ENCODE measurements at regions not wholly inside any gene's neighbourhood (a gene's known extent, or its start where the extent isn't known, plus 50 kb on each side); places are given as distances from the start of the nearest gene placed in this dataset.
"Not testable (repeated sequence)": the region's sequence is repeated elsewhere in the genome, so short reads cannot be mapped to it uniquely, and the experiment has no call there.

- Histone ChIP-seq H3K36me3 (ENCODE audit: control insufficient read depth in 5 of 5, insufficient read depth in 5 of 5, low read length in 5 of 5) (no peaks in the 10 kb centered on the region), H3K27me3 (ENCODE audit: control insufficient read depth in 5 of 5, insufficient read depth in 4 of 5, low read length in 5 of 5) (peaks cover 0 to 8% (median 2%) of the 10 kb centered on the region in 5 donors), H3K4me1 (ENCODE audit: control insufficient read depth in 5 of 5, insufficient read depth in 5 of 5, low read length in 5 of 5) (peaks cover 0 to 4% (median 0%) of the 10 kb centered on the region in 5 donors), H3K4me3 (ENCODE audit: low read depth in 1 of 5, low read length in 5 of 5) (no peak overlapping the region), H3K27ac (ENCODE audit: low read depth, low read length) (no peak overlapping the region), H3K9ac (ENCODE audit: low read length in 5 of 5) (no peak overlapping the region), H3K9me3 (ENCODE audit: control insufficient read depth in 5 of 5, low read length in 5 of 5) (no peaks in the 10 kb centered on the region)
These were observed 95.9 kb downstream of the ABCC12 start for GRCh38 chr16:48059936-48060335.

- not testable (repeated sequence) for H3K4me3 ChIP-seq (ENCODE audit: low read depth in 1 of 5, low read length in 5 of 5); H3K36me3 ChIP-seq (ENCODE audit: control insufficient read depth in 5 of 5, insufficient read depth in 5 of 5, low read length in 5 of 5); H3K4me1 ChIP-seq (ENCODE audit: control insufficient read depth in 5 of 5, insufficient read depth in 5 of 5, low read length in 5 of 5); H3K9ac ChIP-seq (ENCODE audit: low read length in 5 of 5); H3K27ac ChIP-seq (ENCODE audit: low read depth, low read length); H3K27me3 ChIP-seq (ENCODE audit: control insufficient read depth in 5 of 5, insufficient read depth in 4 of 5, low read length in 5 of 5); H3K9me3 ChIP-seq (ENCODE audit: control insufficient read depth in 5 of 5, low read length in 5 of 5)
These were observed 96.6 kb downstream of the ABCC12 start for GRCh38 chr16:48059190-48059589.

DNA sequence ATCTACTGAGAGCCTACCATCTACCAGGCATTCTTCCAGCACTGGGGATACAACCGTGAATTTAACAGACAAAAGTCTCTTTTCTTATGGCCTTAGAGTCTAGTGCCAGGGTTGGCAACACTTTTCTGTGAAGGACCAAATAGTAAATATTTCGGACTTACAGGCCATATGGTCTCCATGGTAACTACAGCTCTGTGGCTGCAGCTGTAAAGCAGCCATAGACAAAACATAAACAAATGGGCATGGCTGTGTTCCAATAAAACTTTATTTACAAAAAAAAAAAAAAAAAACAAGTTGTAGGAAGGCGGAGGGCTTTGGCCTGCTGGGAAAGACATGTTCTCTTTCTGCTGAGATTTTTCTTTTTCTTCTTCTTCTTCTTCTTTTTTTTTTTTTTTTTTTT lies 98.7 kb downstream of the ABCC12 start:
- Histone ChIP-seq H3K27me3 (ENCODE audit: control insufficient read depth in 5 of 5, insufficient read depth in 4 of 5, low read length in 5 of 5) (peaks cover 0 to 9% (median 2%) of the 10 kb centered on the region in 5 donors), H3K27ac (ENCODE audit: low read depth, low read length) (no peak overlapping the region), H3K4me3 (ENCODE audit: low read depth in 1 of 5, low read length in 5 of 5) (no peak overlapping the region), H3K9me3 (ENCODE audit: control insufficient read depth in 5 of 5, low read length in 5 of 5) (no peaks in the 10 kb centered on the region), H3K4me1 (ENCODE audit: control insufficient read depth in 5 of 5, insufficient read depth in 5 of 5, low read length in 5 of 5) (peaks cover 0 to 17% (median 8%) of the 10 kb centered on the region in 5 donors), H3K36me3 (ENCODE audit: control insufficient read depth in 5 of 5, insufficient read depth in 5 of 5, low read length in 5 of 5) (no peaks in the 10 kb centered on the region), H3K9ac (ENCODE audit: low read length in 5 of 5) (no peak overlapping the region)

GRCh38 chr16:48054881-48055601 lies 100.8 kb downstream of the ABCC12 start:
- no peak overlapping the region for H3K4me3 ChIP-seq (ENCODE audit: low read depth in 1 of 5, low read length in 5 of 5)
- H3K27ac ChIP-seq (ENCODE audit: low read depth, low read length): no peak overlapping the region
- H3K9me3 ChIP-seq (ENCODE audit: control insufficient read depth in 5 of 5, low read length in 5 of 5): no peaks in the 10 kb centered on the region
- H3K4me1 ChIP-seq (ENCODE audit: control insufficient read depth in 5 of 5, insufficient read depth in 5 of 5, low read length in 5 of 5): peaks cover 0 to 17% (median 8%) of the 10 kb centered on the region in 5 donors
- no peaks in the 10 kb centered on the region for H3K36me3 ChIP-seq (ENCODE audit: control insufficient read depth in 5 of 5, insufficient read depth in 5 of 5, low read length in 5 of 5)
- H3K9ac ChIP-seq (ENCODE audit: low read length in 5 of 5): no peak overlapping the region
- peaks cover 0 to 9% (median 2%) of the 10 kb centered on the region in 5 donors for H3K27me3 ChIP-seq (ENCODE audit: control insufficient read depth in 5 of 5, insufficient read depth in 4 of 5, low read length in 5 of 5)

DNA sequence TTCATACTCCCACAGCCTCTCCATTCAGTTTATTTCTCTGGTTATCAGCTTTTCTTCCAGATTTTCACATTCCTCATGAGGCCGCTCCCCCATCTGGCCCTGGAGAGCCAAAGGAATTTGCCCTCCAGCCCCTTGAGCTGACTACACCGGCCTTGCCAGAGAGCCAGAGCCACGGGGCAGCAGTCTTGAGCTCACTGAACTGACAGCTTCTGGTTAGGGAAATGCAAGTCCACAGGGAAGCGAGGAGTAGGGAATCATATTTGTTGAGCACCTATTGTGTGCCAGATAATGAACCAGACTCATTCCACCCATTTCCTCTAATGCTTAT lies 102.4 kb downstream of the ABCC12 start:
- H3K9ac ChIP-seq (ENCODE audit: low read length in 5 of 5): no peak overlapping the region
- no peaks in the 10 kb centered on the region for H3K36me3 ChIP-seq (ENCODE audit: control insufficient read depth in 5 of 5, insufficient read depth in 5 of 5, low read length in 5 of 5)
- H3K27ac ChIP-seq (ENCODE audit: low read depth, low read length): no peak overlapping the region
- no peaks in the 10 kb centered on the region for H3K9me3 ChIP-seq (ENCODE audit: control insufficient read depth in 5 of 5, low read length in 5 of 5)
- H3K27me3 ChIP-seq (ENCODE audit: control insufficient read depth in 5 of 5, insufficient read depth in 4 of 5, low read length in 5 of 5): peaks cover 0 to 9% (median 2%) of the 10 kb centered on the region in 5 donors
- H3K4me3 ChIP-seq (ENCODE audit: low read depth in 1 of 5, low read length in 5 of 5): no peak overlapping the region
- H3K4me1 ChIP-seq (ENCODE audit: control insufficient read depth in 5 of 5, insufficient read depth in 5 of 5, low read length in 5 of 5): peaks cover 0 to 17% (median 8%) of the 10 kb centered on the region in 5 donors

DNA sequence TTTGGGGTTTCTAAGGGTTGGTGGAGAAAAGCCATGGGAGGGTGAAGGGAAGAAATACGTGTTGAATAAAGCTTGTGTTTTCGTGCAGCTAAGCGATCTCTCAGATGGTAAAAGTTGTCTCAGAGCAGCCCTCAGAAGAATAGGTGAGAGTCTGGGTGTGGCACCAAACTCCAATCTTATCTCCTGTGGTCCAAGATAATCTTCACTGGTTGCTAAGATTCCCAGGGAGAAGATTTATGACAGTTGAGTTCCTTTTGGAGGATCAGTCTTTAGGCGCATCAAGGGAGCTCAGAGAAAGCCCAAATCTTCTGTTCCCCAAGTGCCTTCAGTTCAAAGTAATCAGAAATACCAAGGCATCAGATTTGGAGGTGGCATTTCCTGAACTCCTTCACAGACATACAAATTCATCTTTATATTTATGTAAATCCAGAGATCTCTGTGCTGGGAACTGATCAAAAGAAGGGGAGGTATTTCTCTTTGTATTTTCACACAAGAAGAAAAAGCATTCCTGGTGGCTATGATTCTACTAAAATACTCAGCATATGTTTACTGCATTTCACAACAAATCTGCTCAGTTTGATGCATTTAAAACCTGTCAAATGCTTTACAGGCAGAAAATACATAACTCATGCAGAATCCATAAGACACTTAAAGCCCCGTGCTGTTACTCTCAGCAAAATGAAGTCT lies 102.9 kb downstream of the ABCC12 start:
- no peak overlapping the region for H3K9ac ChIP-seq (ENCODE audit: low read length in 5 of 5)
- H3K9me3 ChIP-seq (ENCODE audit: control insufficient read depth in 5 of 5, low read length in 5 of 5): no peaks in the 10 kb centered on the region
- H3K27me3 ChIP-seq (ENCODE audit: control insufficient read depth in 5 of 5, insufficient read depth in 4 of 5, low read length in 5 of 5): peaks cover 0 to 9% (median 2%) of the 10 kb centered on the region in 5 donors
- H3K4me1 ChIP-seq (ENCODE audit: control insufficient read depth in 5 of 5, insufficient read depth in 5 of 5, low read length in 5 of 5): peaks cover 0 to 17% (median 9%) of the 10 kb centered on the region in 5 donors
- no peak overlapping the region for H3K27ac ChIP-seq (ENCODE audit: low read depth, low read length)
- no peaks in the 10 kb centered on the region for H3K36me3 ChIP-seq (ENCODE audit: control insufficient read depth in 5 of 5, insufficient read depth in 5 of 5, low read length in 5 of 5)
- no peak overlapping the region for H3K4me3 ChIP-seq (ENCODE audit: low read depth in 1 of 5, low read length in 5 of 5)

DNA sequence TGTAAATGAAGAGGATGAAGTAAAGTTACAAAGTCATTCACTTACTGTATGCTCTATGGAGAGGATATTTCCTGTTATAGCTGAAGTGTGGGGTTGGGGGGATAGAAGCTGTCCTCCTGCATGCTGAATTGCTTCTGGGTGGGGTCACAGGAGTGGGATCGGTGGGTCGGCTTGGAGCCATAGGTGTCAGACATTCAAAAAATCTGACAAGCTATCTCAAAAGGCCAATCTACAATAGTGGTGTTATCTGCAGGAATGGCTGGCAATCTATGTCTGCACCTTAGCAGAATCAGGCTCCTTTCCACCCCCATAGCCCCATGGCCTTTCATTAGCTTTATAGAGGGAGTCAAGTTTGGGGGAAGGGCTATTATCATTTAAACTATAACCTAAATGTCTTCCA lies 104.9 kb downstream of the ABCC12 start:
- H3K27ac ChIP-seq (ENCODE audit: low read depth, low read length): no peak overlapping the region
- H3K36me3 ChIP-seq (ENCODE audit: control insufficient read depth in 5 of 5, insufficient read depth in 5 of 5, low read length in 5 of 5): no peaks in the 10 kb centered on the region
- peaks cover 0 to 9% (median 2%) of the 10 kb centered on the region in 5 donors for H3K27me3 ChIP-seq (ENCODE audit: control insufficient read depth in 5 of 5, insufficient read depth in 4 of 5, low read length in 5 of 5)
- H3K4me1 ChIP-seq (ENCODE audit: control insufficient read depth in 5 of 5, insufficient read depth in 5 of 5, low read length in 5 of 5): peaks cover 0 to 17% (median 15%) of the 10 kb centered on the region in 5 donors
- no peak overlapping the region for H3K4me3 ChIP-seq (ENCODE audit: low read depth in 1 of 5, low read length in 5 of 5)
- H3K9me3 ChIP-seq (ENCODE audit: control insufficient read depth in 5 of 5, low read length in 5 of 5): no peaks in the 10 kb centered on the region
- no peak overlapping the region for H3K9ac ChIP-seq (ENCODE audit: low read length in 5 of 5)

DNA sequence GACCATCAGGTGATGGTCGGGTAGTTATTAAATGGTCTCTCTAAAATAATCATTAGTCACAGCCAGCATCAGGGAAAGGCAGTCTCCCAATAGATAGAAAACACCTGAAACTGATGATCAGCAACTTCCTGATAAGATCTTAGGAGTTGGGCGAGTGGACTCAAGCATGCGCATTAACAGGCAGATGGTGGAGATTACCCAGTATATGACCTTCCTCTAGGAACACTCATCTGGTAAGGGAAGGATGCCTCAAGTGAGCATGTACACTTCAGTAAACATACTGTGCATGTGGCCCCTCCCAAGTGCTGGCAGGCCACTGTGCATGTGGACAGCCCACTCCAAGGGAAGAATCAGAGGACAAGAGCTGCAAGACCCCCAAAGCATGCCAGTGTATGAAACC lies 105.9 kb downstream of the ABCC12 start:
- no peak overlapping the region for H3K27ac ChIP-seq (ENCODE audit: low read depth, low read length)

DNA sequence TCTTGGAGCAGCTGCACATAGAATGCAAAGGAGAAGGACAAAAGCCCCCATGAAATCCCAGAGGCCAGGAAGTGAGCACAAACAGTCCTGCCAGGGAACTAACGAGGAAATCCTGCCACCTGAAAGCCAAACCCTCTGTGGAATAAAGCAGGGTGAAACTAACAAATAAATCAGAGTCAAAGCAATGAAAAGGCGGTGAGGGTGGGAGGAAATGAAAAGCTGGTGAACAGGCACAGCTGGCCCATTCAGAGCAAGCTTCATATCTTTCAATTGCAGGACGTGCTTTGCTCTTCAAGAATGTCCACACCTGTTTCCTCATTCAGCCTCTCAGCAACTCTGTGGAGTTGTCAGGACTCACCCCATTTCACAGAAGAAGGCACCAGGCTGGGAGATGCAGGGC lies 108.1 kb downstream of the ABCC12 start:
- Histone ChIP-seq H3K4me1 (ENCODE audit: control insufficient read depth in 5 of 5, insufficient read depth in 5 of 5, low read length in 5 of 5) (peaks cover 0 to 10% (median 0%) of the 10 kb centered on the region in 5 donors), H3K4me3 (ENCODE audit: low read depth in 1 of 5, low read length in 5 of 5) (no peak overlapping the region), H3K9me3 (ENCODE audit: control insufficient read depth in 5 of 5, low read length in 5 of 5) (peaks cover 0 to 6% (median 0%) of the 10 kb centered on the region in 5 donors), H3K36me3 (ENCODE audit: control insufficient read depth in 5 of 5, insufficient read depth in 5 of 5, low read length in 5 of 5) (no peaks in the 10 kb centered on the region), H3K9ac (ENCODE audit: low read length in 5 of 5) (no peak overlapping the region), H3K27ac (ENCODE audit: low read depth, low read length) (no peak overlapping the region), H3K27me3 (ENCODE audit: control insufficient read depth in 5 of 5, insufficient read depth in 4 of 5, low read length in 5 of 5) (peaks cover 0 to 7% (median 0%) of the 10 kb centered on the region in 5 donors)

More for the DNA sequence above, 105.9 kb downstream of the ABCC12 start:
- H3K9ac ChIP-seq (ENCODE audit: low read length in 5 of 5): no peak overlapping the region
- no peaks in the 10 kb centered on the region for H3K36me3 ChIP-seq (ENCODE audit: control insufficient read depth in 5 of 5, insufficient read depth in 5 of 5, low read length in 5 of 5)
- H3K27me3 ChIP-seq (ENCODE audit: control insufficient read depth in 5 of 5, insufficient read depth in 4 of 5, low read length in 5 of 5): peaks cover 0 to 7% (median 0%) of the 10 kb centered on the region in 5 donors
- no peak overlapping the region for H3K4me3 ChIP-seq (ENCODE audit: low read depth in 1 of 5, low read length in 5 of 5)
- peaks cover 0 to 16% (median 10%) of the 10 kb centered on the region in 5 donors for H3K4me1 ChIP-seq (ENCODE audit: control insufficient read depth in 5 of 5, insufficient read depth in 5 of 5, low read length in 5 of 5)
- no peaks in the 10 kb centered on the region for H3K9me3 ChIP-seq (ENCODE audit: control insufficient read depth in 5 of 5, low read length in 5 of 5)

DNA sequence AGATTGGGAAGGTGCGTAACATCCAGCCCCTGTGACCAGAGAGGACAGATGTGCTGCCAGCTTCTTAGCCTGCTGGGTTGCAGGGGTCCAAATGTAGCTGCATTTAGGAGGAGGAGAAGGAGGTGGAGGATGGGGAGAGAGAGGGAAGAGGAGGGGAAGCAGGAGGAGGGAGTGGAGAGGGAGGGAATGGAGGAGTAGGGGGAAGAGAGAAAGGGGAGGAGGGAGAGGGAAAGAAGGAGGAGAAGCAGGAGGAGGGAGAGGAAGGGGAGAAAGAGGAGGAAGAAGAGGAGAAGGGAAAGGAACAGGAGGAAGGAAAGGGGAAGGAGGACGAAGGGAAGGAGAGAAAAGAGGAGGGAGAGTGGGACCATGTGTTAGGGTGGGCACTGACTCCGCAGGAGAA lies 108.6 kb downstream of the ABCC12 start:
- peaks cover 0 to 6% (median 0%) of the 10 kb centered on the region in 5 donors for H3K9me3 ChIP-seq (ENCODE audit: control insufficient read depth in 5 of 5, low read length in 5 of 5)

More for the DNA sequence above, 108.6 kb downstream of the ABCC12 start:
- Histone ChIP-seq H3K27ac (ENCODE audit: low read depth, low read length) (no peak overlapping the region), H3K9ac (ENCODE audit: low read length in 5 of 5) (no peak overlapping the region), H3K4me1 (ENCODE audit: control insufficient read depth in 5 of 5, insufficient read depth in 5 of 5, low read length in 5 of 5) (peaks cover 0 to 10% (median 0%) of the 10 kb centered on the region in 5 donors), H3K4me3 (ENCODE audit: low read depth in 1 of 5, low read length in 5 of 5) (no peak overlapping the region), H3K27me3 (ENCODE audit: control insufficient read depth in 5 of 5, insufficient read depth in 4 of 5, low read length in 5 of 5) (peaks cover 0 to 7% (median 0%) of the 10 kb centered on the region in 5 donors), H3K36me3 (ENCODE audit: control insufficient read depth in 5 of 5, insufficient read depth in 5 of 5, low read length in 5 of 5) (no peaks in the 10 kb centered on the region)

Measured in subcutaneous abdominal adipose tissue (tissue), 5 donors.